ENCODE measurements at regions not wholly inside any gene's neighbourhood (a gene's known extent, or its start where the extent isn't known, plus 50 kb on each side); places are given as distances from the start of the nearest gene placed in this dataset.
"Not testable (repeated sequence)": the region's sequence is repeated elsewhere in the genome, so short reads cannot be mapped to it uniquely, and the experiment has no call there.

DNA sequence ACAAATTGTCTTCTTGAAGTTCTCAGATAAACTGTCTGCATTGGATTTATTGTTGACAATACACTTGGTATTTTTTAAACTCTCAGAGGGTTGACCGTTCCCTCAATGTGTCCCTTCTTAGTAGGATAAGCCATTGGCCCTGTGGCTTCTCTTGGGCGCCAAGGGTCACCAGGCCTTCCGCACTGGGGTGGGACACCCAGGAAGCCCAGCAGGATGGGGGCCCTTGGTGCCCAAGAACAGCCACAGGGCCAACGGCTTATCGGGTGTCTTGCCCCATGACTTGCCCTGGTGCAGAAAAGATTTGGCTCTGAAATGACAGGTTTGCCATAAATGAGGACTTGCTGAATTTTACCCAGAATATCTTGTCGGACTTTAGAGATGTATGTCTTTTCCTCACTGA lies 375.0 kb downstream of the IRX2 start:
- DNase-seq: no peak

DNA sequence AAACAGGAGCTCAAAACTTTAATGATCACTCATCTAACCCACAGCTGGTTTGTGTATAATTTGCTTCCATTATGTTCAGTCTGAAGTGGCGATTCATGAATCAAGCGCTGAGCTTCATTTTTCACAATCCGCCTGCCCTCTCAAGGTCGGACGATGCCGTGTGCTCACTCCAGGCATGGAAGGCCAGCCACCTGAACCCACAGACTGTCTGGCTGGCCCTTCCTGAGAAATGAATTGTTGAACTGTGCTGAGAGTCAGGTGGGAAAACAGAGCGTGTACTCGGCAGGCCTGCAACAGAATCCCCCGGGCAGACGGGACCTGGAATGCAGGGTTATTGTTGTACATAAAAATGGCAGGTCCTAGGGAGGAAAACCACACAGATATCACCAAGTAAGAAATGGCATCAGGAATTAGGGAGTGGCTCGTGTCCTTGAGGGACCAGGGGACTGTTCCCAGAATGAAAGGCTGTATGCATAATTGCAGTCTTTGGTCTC lies 375.7 kb downstream of the IRX2 start:
- no peak for DNase-seq

GRCh38 chr5:2375291-2375690 lies 376.2 kb downstream of the IRX2 start:
- DNase-seq: no peak

DNA sequence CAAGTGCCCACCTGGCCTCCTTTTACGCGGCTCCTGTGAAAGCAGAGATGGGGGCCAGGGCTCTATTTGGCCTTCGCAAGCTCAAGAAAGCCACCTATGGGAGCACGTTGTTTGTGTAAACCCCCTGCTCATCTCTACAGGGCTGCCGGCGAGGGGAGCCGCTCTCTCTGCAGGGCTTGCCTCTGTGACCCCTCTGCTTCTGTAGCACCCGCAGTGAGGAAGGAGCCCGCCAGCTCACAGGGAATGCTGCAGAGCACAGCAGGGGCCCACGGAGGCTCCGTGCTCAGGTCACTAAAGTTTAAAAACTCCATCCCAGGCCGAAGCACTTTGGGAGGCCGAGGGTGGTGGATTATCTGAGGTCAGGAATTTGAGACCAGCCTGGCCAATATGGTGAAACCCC lies 376.8 kb downstream of the IRX2 start:
- DNase-seq: no peak

- DNase-seq: no peak
These were observed 377.8 kb downstream of the IRX2 start for GRCh38 chr5:2373631-2374030.

DNA sequence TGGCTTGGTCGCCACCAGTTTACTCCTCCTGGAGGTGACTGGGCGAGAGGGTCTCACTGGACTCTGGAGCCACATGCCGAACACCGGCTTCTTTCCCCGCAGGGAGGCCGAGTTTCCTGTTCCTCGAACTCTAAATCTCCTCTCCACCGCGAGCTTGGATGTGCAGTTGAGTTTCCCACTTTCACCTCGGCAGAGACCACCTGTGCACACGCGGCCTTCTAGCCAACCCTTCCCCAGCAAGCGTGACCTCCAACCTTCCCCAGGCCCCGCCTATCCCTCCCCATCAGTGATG lies 380.1 kb downstream of the IRX2 start:
- DNase-seq: no peak

DNA sequence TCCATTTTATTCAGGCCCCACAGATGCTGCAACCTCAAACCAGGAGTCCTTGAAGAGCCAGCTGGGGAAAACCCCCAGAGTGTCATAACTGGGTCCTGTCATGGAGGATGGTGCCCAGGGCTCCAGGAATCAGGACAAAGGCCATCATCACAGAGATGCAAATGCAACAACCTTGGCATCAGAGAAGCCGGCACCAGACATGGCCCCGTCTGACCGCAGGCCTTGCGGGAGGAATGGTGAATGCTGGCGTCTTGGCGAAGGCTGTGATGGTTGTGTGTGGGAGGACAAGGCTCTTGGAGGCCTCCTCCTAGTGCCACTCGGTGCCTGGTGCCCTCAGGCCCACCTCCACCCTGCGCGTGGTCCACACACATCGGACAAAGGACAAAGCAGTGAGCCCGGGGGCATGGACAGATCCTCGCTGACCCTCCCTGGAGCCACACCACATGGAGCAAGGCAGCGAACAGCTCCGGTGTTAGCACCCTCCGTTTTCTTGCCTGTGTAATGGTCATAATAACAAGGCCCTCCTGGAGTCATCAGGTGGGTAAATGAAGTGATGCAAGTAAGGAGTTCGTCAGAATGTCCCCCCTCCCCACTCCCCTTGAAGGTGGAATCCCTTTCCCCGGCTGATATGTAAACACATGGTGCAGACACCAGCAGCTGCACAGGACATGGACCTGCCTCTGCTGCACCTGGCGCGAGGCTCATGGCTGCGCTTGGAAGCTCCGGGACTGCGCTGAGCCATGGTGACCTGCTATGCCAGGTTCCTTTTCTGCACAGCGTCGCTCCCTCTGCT lies 380.7 kb downstream of the IRX2 start:
- DNase-seq: no peak

- no peak for DNase-seq
These were observed 382.3 kb downstream of the IRX2 start for GRCh38 chr5:2369178-2369577.

GRCh38 chr5:2366816-2367215 lies 384.7 kb downstream of the IRX2 start:
- DNase-seq: no peak

DNA sequence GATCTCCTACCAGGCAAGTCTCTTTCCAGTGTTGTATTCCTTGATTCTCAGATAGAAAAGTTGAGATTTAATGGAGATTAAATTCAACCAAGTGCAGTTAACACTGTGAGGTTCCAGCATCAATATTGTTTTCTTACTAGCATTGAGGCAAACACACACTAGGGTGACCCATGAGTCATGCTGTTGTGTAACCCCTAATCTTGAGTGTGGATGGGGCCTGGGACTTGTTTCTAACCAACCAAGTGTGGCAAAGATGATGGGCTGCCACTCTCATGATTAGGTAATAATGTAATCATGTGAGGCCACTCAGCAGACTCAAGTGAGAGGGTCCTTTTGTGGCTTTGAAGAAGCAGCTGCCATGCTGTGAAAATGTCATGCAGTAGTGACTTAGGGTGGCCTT lies 394.2 kb downstream of the IRX2 start:
- DNase-seq: no peak

DNA sequence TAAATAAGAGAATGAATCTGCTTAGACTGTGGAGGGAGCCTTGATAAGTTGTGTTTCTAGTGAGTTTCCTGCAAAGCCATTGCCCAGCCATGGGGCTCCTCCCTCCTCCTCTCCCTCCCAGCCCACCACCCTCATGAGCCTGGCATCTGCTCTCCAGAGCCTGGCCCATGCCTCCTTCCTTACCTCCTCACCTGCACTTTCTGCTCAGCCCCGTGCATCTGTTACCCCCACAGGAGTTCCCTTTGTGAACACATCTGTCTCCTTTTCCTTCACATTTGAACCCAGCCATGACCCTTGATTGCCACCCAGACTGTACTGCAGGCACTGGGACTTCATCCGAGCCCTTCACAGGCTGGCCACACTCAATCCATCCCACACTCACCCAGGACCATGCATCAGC lies 395.6 kb downstream of the IRX2 start:
- no peak for DNase-seq

GRCh38 chr5:2353871-2354440 lies 397.5 kb downstream of the IRX2 start:
- no peak for DNase-seq

- no peak for DNase-seq
These were observed 398.3 kb downstream of the IRX2 start for GRCh38 chr5:2353211-2353610.

DNA sequence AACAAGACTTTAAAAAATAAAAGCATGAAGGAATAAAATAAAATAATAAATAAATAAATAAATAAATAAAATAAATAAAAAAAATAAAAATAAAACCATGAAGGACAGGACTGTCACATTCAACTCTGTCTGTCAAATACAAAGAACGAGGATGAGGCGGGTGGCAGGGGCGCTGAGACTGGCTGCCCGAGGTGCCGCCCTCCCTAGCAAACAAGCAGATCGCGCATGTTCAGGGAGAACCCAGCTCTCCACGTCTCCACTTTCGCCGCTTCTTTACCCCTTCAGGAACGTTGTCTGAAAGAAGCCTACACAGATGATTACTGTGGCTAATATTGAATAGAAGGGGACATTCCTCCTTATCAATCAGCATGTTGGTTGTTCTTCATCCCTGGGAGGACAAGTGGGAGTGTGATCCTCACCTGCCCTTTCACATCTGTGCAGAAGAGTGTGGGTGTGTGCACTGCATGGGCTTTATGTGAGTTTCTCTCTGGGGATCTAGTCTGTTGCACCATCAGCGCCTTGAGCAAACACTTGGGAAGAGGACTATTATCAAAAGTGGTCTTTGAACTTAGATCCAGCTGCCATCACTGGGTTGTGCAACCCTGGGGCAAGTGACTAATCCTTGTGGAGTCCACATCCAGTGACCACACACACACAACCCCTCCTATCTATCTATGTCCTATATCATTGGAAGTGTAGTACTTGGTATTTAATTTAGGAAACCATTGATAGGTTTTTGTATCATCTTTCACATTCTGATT lies 399.2 kb downstream of the IRX2 start:
- DNase-seq: no peak

- DNase-seq: not testable (repeated sequence)
These were observed 401.7 kb downstream of the IRX2 start for GRCh38 chr5:2349768-2350167.

DNA sequence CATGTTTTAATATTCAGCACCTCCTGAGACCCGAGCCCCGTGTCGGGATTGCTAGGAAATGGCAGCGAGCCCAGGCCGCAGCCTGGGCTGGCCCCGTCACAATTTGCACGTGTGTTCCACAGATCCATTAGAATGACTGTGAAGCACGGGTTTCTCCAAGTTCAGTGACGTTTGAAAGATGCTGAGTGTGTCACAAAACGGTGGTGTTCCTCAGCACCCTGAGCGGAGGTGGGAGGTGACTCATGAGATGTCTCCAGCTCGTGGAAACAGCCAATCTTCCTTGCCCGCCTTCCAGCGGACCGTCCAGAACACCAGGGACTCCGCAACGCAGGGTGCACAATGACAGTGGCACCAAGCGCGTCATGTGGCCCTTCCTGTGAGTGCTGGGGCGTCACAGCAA lies 412.8 kb downstream of the IRX2 start:
- DNase-seq: no peak

GRCh38 chr5:2335733-2336515 lies 415.6 kb downstream of the IRX2 start:
- no peak for DNase-seq

- no peak for DNase-seq
These were observed 416.2 kb downstream of the IRX2 start for GRCh38 chr5:2335125-2335732.

GRCh38 chr5:2334719-2335118 lies 416.8 kb downstream of the IRX2 start:
- DNase-seq: no peak

DNA sequence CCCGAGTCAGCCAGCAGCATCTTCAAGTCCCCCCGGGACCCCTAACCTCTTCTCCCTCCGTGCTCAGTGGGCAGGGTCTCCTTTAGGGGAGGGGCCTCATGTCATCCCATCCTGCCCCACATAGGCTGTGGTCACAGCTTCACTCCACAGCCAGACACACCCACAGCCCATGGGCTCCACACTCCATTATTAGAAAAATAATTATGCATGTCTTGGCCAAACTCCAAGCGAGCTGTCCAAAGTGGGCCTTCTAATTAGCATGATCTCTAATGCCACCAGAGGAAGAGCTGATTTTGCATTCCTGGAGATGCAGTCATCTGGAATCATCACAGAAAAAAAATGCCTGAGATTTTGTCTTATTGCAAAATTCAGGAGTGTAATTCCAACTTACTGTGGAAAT lies 418.2 kb downstream of the IRX2 start:
- no peak for DNase-seq

GRCh38 chr5:2332521-2332920 lies 419.0 kb downstream of the IRX2 start:
- DNase-seq: no peak

DNA sequence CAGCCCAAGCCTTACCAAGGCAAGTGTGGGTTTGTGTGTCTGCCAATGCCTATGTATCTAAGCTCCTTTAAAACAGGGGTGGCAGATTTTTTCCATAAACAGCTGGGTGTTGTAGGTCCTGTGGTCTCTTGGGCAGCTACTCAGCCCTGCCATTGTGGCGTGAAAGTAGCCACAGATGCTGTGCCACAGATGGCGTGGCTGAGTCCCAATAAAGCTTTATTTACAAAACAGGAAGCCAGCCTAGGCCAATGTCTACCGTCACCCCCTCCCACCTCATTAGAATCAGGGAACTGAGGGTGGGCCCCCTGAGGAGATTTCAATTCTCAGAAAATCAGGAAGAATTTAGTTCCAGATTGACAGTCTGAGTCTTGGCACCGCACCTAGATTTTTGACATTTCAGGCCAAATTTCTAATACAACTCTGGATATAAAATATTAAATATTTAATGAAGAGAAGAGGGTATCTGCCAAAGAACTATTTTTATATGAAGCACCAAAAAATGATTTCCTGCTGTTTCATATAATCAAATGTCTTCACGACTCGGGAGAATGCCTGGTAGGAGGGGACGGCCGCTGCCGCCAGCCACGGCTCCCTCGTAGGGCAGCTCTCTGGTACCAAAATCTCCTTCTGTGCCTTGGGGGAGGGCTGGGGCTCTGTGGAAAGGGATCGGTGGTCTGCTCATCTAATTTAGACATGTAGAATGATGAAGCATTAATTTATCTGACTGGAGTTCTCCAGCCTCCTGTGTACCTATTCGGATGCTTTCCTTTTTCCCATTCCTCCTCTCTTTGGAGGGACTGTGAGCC lies 420.9 kb downstream of the IRX2 start:
- no peak for DNase-seq
